Gastrocnemius medialis (tissue), 4 donors: ENCODE measurements at regions not wholly inside any gene's neighbourhood (a gene's known extent, or its start where the extent isn't known, plus 50 kb on each side); places are given as distances from the start of the nearest gene placed in this dataset.

ENCODE experiments used
- POLR2A ChIP-seq, 2 donors: fragments of 450-650 bp; IDR thresholded peaks; one replicate each; pipeline ENCODE4 v1.6.1; 2017; ENCODE audit warnings: antibody characterized with exemption in 2 of 2, mild to moderate bottlenecking in 2 of 2, moderate library complexity in 2 of 2
- TF ChIP-seq, protein P1 (sequence below), 5 experiments: fragments of 450-650 bp in 3 of 5; fragments of 200-600 bp in 2 of 5; sonication (generic) in 2 of 5; IDR thresholded peaks in 4 of 5; conservative IDR thresholded peaks in 1 of 5; 1 replicate in 4 of 5; 2 replicates in 1 of 5; pipeline ENCODE4 v1.5.1; 2016 to 2019; ENCODE audit warnings: antibody characterized with exemption in 5 of 5, mild to moderate bottlenecking in 3 of 5, moderate library complexity in 3 of 5

DNA sequence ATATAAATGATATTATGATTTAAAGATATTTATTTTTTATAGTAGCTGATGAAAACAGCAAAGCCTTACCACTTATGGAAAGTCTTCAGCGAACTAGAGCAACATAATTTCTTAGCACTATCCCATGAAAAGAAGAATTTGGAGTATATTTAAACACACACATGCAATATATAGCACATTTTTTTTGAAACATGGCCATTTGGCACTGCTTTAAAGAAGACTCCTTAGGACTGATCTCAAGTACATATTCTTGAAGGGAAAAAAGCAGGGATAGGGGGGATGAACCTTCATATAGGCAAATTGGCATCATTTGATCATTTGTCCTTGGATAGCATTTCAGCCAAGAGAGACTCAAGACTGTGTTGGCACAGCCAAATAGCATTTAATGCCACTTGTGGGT lies 193.3 kb downstream of the ANKRD50 start:
- TF ChIP-seq, protein P1, sequence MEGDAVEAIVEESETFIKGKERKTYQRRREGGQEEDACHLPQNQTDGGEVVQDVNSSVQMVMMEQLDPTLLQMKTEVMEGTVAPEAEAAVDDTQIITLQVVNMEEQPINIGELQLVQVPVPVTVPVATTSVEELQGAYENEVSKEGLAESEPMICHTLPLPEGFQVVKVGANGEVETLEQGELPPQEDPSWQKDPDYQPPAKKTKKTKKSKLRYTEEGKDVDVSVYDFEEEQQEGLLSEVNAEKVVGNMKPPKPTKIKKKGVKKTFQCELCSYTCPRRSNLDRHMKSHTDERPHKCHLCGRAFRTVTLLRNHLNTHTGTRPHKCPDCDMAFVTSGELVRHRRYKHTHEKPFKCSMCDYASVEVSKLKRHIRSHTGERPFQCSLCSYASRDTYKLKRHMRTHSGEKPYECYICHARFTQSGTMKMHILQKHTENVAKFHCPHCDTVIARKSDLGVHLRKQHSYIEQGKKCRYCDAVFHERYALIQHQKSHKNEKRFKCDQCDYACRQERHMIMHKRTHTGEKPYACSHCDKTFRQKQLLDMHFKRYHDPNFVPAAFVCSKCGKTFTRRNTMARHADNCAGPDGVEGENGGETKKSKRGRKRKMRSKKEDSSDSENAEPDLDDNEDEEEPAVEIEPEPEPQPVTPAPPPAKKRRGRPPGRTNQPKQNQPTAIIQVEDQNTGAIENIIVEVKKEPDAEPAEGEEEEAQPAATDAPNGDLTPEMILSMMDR (IDR thresholded peaks at IDR 0.05 in 4 of 5, conservative IDR thresholded peaks at IDR 0.05 in 1 of 5), result no peak
- no peak for TF ChIP-seq POLR2A (IDR thresholded peaks at IDR 0.05)
